IMR-90 (cell line): ENCODE measurements at regions not wholly inside any gene's neighbourhood (a gene's known extent, or its start where the extent isn't known, plus 50 kb on each side); places are given as distances from the start of the nearest gene placed in this dataset.

ENCODE experiments used
- ATAC-seq: fragments of 200-7000 bp; cut with Tn5 transposase; 2 replicates; pipeline ENCODE4 v1.9.1; 2020; ENCODE audit warnings: low read depth, mild to moderate bottlenecking, moderate library complexity
- BruUV-seq: library from RNA; stranded (reverse); fragments of 400-500 nt; replicated peaks from 2 replicates; lab custom pipeline; 2021; lab: Mats Ljungman, UMichigan
- CTCF ChIA-PET: fragments of 300-600 bp; formaldehyde crosslinking; extraction: SDS; loops from one replicate; lab custom pipeline; 2021; ENCODE audit warnings: antibody characterized with exemption; lab: Yijun Ruan, JAX
- POLR2A ChIA-PET: fragments of 300-600 bp; sonication (Branson Sonifier 250); formaldehyde crosslinking; loops from one replicate; lab custom pipeline; 2022; ENCODE audit warnings: antibody characterized with exemption; ENCODE audit not compliant: unreplicated experiment; lab: Charles Lee
- DNase-seq: peaks from one replicate; pipeline ENCODE4 v3.0.0; 2013
- H2AFZ ChIP-seq: replicated peaks from 2 replicates; pipeline ENCODE3; 2013; ENCODE audit warnings: low read length, mild to moderate bottlenecking; ENCODE audit not compliant: poor library complexity
- H2AK5ac ChIP-seq: 2 replicates; pipeline ENCODE4 v1.6.1; 2013; ENCODE audit warnings: low read depth, low read length, inconsistent platforms
- H2AK9ac ChIP-seq: replicated peaks from 2 replicates; pipeline ENCODE3; 2013; ENCODE audit warnings: mild to moderate bottlenecking, low read depth, low read length, moderate library complexity; ENCODE audit not compliant: poor library complexity
- H2BK120ac ChIP-seq: 2 replicates; pipeline ENCODE4 v1.6.1; 2013; ENCODE audit warnings: low read depth, low read length, inconsistent platforms
- H2BK15ac ChIP-seq: 3 replicates; pipeline ENCODE4 v1.6.1; 2013; ENCODE audit warnings: low read depth, low read length, inconsistent platforms
- H2BK20ac ChIP-seq: 2 replicates; pipeline ENCODE4 v1.6.1; 2013; ENCODE audit warnings: low read depth, mild to moderate bottlenecking, inconsistent platforms, low read length, moderate library complexity
- H2BK5ac ChIP-seq: 2 replicates; pipeline ENCODE4 v1.6.1; 2013; ENCODE audit warnings: mild to moderate bottlenecking, low read depth, low read length, inconsistent platforms; ENCODE audit not compliant: poor library complexity, severe bottlenecking
- H3K14ac ChIP-seq: replicated peaks from 2 replicates; pipeline ENCODE4 v1.6.1; 2013; ENCODE audit warnings: low read depth, low read length, inconsistent platforms
- H3K18ac ChIP-seq: 2 replicates; pipeline ENCODE4 v1.6.1; 2013; ENCODE audit warnings: low read depth, low read length, control low read depth
- H3K23ac ChIP-seq: 2 replicates; pipeline ENCODE4 v1.6.1; 2013; ENCODE audit warnings: low read depth, low read length, inconsistent platforms
- H3K27ac ChIP-seq: 2 replicates; pipeline ENCODE4 v1.5.1; 2013; ENCODE audit warnings: mild to moderate bottlenecking, control low read depth, low read length; ENCODE audit not compliant: insufficient read depth
- H3K27me3 ChIP-seq: 2 replicates; pipeline ENCODE4 v1.6.1; 2013; ENCODE audit warnings: low read length; ENCODE audit not compliant: control insufficient read depth, insufficient read depth
- H3K36me3 ChIP-seq: 2 replicates; pipeline ENCODE4 v1.6.1; 2013; ENCODE audit warnings: low read length, mixed read lengths; ENCODE audit not compliant: control insufficient read depth, insufficient read depth
- H3K4ac ChIP-seq: 2 replicates; pipeline ENCODE4 v1.6.1; 2013; ENCODE audit warnings: low read depth, low read length, inconsistent platforms
- H3K4me1 ChIP-seq: 2 replicates; pipeline ENCODE4 v1.6.1; 2013; ENCODE audit warnings: low read length, mixed read lengths; ENCODE audit not compliant: control insufficient read depth, insufficient read depth
- H3K4me2 ChIP-seq: 2 replicates; pipeline ENCODE4 v1.6.1; 2013; ENCODE audit warnings: low read depth, mild to moderate bottlenecking, control low read depth, low read length, moderate library complexity
- H3K4me3 ChIP-seq: 2 replicates; pipeline ENCODE4 v1.5.1; 2013; ENCODE audit warnings: low read depth, mild to moderate bottlenecking, control low read depth, low read length, moderate library complexity; ENCODE audit not compliant: insufficient read depth
- H3K56ac ChIP-seq: 2 replicates; pipeline ENCODE4 v1.6.1; 2013; ENCODE audit warnings: low read length, inconsistent platforms; ENCODE audit not compliant: insufficient read depth; ENCODE audit errors: extremely low read depth
- H3K79me1 ChIP-seq, 2 experiments: 2 replicates each; pipeline ENCODE4 v1.6.1; 2013; ENCODE audit warnings: low read length in 2 of 2, inconsistent platforms in 1 of 2, low read depth in 1 of 2
- H3K9ac ChIP-seq: 2 replicates; pipeline ENCODE4 v1.6.1; 2013; ENCODE audit warnings: low read depth, low read length, control low read depth
- H3K9me1 ChIP-seq: 2 replicates; pipeline ENCODE4 v1.6.1; 2013; ENCODE audit warnings: low read length, inconsistent platforms; ENCODE audit not compliant: insufficient read depth
- H3K9me3 ChIP-seq: 2 replicates; pipeline ENCODE4 v1.6.1; 2013; ENCODE audit warnings: low read length; ENCODE audit not compliant: control insufficient read depth, insufficient read depth
- H4K20me1 ChIP-seq: 2 replicates; pipeline ENCODE4 v1.6.1; 2013; ENCODE audit warnings: low read length, inconsistent platforms; ENCODE audit not compliant: insufficient read depth
- H4K5ac ChIP-seq: 2 replicates; pipeline ENCODE4 v1.6.1; 2013; ENCODE audit warnings: mild to moderate bottlenecking, low read depth, low read length, control low read depth
- H4K8ac ChIP-seq, 2 experiments: 2 replicates each; pipeline ENCODE4 v1.6.1; 2013; ENCODE audit warnings: low read depth in 2 of 2, low read length in 2 of 2, control low read depth in 1 of 2, inconsistent platforms in 1 of 2
- H4K91ac ChIP-seq: 2 replicates; pipeline ENCODE4 v1.6.1; 2013; ENCODE audit warnings: low read depth, low read length, inconsistent platforms; ENCODE audit not compliant: insufficient read depth
- CHD1 ChIP-seq: IDR thresholded peaks from 2 replicates; pipeline ENCODE4 v1.6.1; 2012; ENCODE audit warnings: low read depth, low read length, improper control_type of control experiment
- CTCF ChIP-seq: conservative IDR thresholded peaks from 2 replicates; pipeline ENCODE4 v1.5.1; 2012; ENCODE audit warnings: mild to moderate bottlenecking, low read depth, low read length, improper control_type of control experiment
- MXI1 ChIP-seq: IDR thresholded peaks from 2 replicates; pipeline ENCODE4 v1.6.1; 2012; ENCODE audit warnings: low read depth, mild to moderate bottlenecking, low read length, moderate library complexity, borderline replicate concordance
- SMC3 ChIP-seq: fragments of 150-350 bp; IDR thresholded peaks from 2 replicates; pipeline ENCODE4 v1.6.1; 2016; ENCODE audit warnings: low read depth, mild to moderate bottlenecking, antibody characterized with exemption, low read length, moderate library complexity
- WGBS, 2 experiments: methylation state at CpG; one replicate each; pipeline versions ENCODE4 v1.1.5 to v1.1.7; 2013; ENCODE audit warnings: missing lambda C conversion rate in 2 of 2; ENCODE audit not compliant: insufficient read length in 1 of 2; ENCODE audit errors: extremely low coverage in 2 of 2; 5-methylcytosine and 5-hydroxymethylcytosine counted together
- dilution Hi-C: fragments of 300-500 bp; cut with HindIII; formaldehyde crosslinking; loops from one replicate; pipeline ENCODE4 v1.14.3; 2018; ENCODE audit warnings: low sequenced_read_pairs; ENCODE audit not compliant: unreplicated experiment
- in situ Hi-C: fragments of 300-500 bp; cut with MboI; formaldehyde crosslinking; loops from 3 replicates; pipeline ENCODE4 v1.14.3; 2019; ENCODE audit warnings: low sequenced_read_pairs, inconsistent platforms, mixed read lengths
- intact Hi-C: fragments of 100-400 bp; cut with micrococcal nuclease; formaldehyde crosslinking; loops from 2 replicates; pipeline ENCODE4 v1.10.0; 2022

DNA sequence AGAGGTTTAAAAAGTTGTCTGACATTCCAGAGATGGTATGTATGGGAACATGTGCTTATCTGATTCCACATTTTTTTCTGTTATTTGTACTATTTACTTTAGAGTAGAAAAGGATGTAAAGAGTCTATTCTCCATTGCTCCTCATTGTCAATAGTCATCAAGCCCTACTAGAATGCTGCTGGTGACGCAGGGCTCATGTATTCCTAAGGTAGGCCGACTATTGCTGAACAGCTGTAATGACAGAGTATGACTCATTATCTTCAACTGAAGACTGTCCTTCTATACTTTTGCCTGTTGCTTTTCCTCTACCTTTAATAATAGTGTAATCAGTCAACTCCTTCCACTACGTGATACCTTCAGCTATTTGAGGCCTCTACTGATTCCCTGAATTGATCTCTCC, 509.1 kb upstream of the NR3C2 start:
- no peak overlapping the region for H3K27ac ChIP-seq
- intact Hi-C loops (no loop called here), dilution Hi-C loops (no loop called here), in situ Hi-C loops (loop anchor here (25.0 kb wide), 1 partner anchor 936 kb away; no protein-coding TSS in a partner anchor)
- no peak overlapping the region for H3K14ac ChIP-seq
- no peak overlapping the region for H4K5ac ChIP-seq
- H3K4me2 ChIP-seq = no peak overlapping the region
- H4K20me1 ChIP-seq = no peaks in the 10 kb centered on the region
- no TSS peak for BruUV-seq
- no peak overlapping the region for H2BK120ac ChIP-seq
- CTCF ChIA-PET = no interaction called here
- no peaks in the 10 kb centered on the region for H3K9me3 ChIP-seq
- no peak overlapping the region for H2AFZ ChIP-seq
- no peak overlapping the region for H3K4me3 ChIP-seq
- H2AK5ac ChIP-seq = no peak overlapping the region
- peaks cover 4% of the 10 kb centered on the region; the same call in 1 of the 2 replicates for H3K4me1 ChIP-seq
- no peak overlapping the region for H2BK20ac ChIP-seq
- no peak overlapping the region for H2BK15ac ChIP-seq
- TF ChIP-seq SMC3 (no peak), CHD1 (no peak), CTCF (no peak), MXI1 (no peak)
- no peak overlapping the region for H3K23ac ChIP-seq
- H4K8ac ChIP-seq = no peak overlapping the region
- no peaks in the 10 kb centered on the region for H3K9me1 ChIP-seq
- H3K27me3 ChIP-seq = no peaks in the 10 kb centered on the region
- no peak overlapping the region for H2AK9ac ChIP-seq
- no peaks in the 10 kb centered on the region for H3K36me3 ChIP-seq
- POLR2A ChIA-PET = no interaction called here
- H3K18ac ChIP-seq = no peak overlapping the region
- no CpG with 5 or more reads among the region's 3 CpGs for WGBS, 2 experiments
- ATAC-seq (no peak), DNase-seq (peak; percentile 4)
- H3K56ac ChIP-seq = no peak overlapping the region
- no peak overlapping the region for H3K4ac ChIP-seq
- H3K79me1 ChIP-seq = no peaks in the 10 kb centered on the region
- no peak overlapping the region for H2BK5ac ChIP-seq
- no peak overlapping the region for H4K91ac ChIP-seq
- no peak overlapping the region for H3K9ac ChIP-seq
